ENCODE measurements at regions not wholly inside any gene's neighbourhood (a gene's known extent, or its start where the extent isn't known, plus 50 kb on each side); places are given as distances from the start of the nearest gene placed in this dataset.
"Not testable (repeated sequence)": the region's sequence is repeated elsewhere in the genome, so short reads cannot be mapped to it uniquely, and the experiment has no call there.

DNA sequence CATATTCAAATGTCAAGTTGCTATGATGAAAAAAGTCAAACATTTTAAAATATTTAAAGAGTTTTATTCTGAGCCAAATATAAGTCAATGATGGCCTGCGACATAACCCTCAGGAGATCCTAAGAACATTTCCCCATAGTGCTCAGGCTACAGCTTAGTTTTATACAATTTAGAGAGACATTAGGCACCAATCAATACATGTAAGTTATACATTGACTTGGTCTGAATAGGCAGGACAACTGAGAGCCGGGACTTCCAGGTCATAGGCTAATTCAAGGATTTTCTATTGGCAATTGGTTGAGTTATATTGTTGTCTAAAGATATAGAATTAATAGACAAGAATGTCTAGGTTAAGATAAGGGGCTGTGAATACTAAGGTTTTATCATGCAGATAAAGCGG is 64.5 kb downstream of the UGT2B28 start:
- H3K4me1 ChIP-seq; POLR2A ChIA-PET; H3K4me2 ChIP-seq; H3K9me3 ChIP-seq; FAIRE-seq; CTCF ChIA-PET; H3K4me3 ChIP-seq; DNase-seq (ENCODE audit: low read depth in 1 of 2, low spot score in 1 of 2); ATAC-seq; H3K27ac ChIP-seq: not testable (repeated sequence)
- WGBS (ENCODE audit: missing lambda C conversion rate): 78% methylated on average over 3 of the region's 3 CpGs

DNA sequence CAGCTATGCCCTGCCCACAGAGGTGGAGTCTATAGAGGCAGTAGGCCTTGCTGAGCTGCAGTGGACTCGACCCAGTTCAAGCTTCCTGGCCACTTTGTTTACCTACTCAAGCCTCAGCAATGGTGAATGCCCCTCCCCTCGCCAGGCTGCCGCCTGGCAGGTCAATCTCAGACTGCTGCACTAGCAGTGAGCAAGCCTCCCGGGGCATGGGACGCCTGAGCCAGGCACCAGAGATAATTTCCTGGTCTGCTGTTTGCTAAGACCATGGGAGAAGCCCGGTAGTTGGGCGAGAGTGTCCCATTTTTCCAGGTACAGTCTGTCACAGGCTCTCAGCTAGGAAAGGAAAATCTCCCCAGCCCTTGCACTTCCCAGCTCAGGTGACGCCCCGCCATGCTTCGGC is 68.5 kb downstream of the UGT2B28 start:
- H3K4me3 ChIP-seq; CTCF ChIA-PET; FAIRE-seq; H3K4me1 ChIP-seq; POLR2A ChIA-PET; H3K4me2 ChIP-seq; H3K27ac ChIP-seq; DNase-seq (ENCODE audit: low read depth in 1 of 2, low spot score in 1 of 2); ATAC-seq; H3K9me3 ChIP-seq: not testable (repeated sequence)
- no CpG with 5 or more reads among the region's 10 CpGs for WGBS (ENCODE audit: missing lambda C conversion rate)

DNA sequence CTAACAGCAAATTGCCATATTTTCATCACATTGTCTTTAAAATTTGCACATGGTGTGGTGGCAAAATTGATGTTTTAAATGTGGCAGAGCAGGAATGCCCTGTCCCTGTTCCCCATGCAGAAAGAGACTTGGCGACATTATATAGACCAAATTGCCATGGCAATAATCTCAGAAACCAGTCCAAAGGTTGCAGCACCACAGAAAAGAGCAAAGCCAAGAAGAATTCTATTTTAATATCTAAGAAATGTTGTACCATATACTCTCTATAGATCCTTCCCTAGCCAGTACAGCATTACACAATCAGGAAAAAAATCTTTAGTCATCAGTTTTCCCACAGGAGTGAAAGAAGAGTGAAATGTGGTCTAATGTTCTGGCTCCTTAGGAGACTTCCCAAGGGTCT is 80.0 kb downstream of the UGT2B28 start:
- Histone ChIP-seq H3K4me2 (no peak overlapping the region), H3K27ac (no peak overlapping the region), H3K4me1 (no peaks in the 10 kb centered on the region), H3K4me3 (no peak overlapping the region), H3K9me3 (no peaks in the 10 kb centered on the region)
- POLR2A ChIA-PET: no interaction called here
- ATAC-seq (no peak), FAIRE-seq (no peak), DNase-seq (ENCODE audit: low read depth in 1 of 2, low spot score in 1 of 2) (no peak)
- TF ChIP-seq, protein P1, sequence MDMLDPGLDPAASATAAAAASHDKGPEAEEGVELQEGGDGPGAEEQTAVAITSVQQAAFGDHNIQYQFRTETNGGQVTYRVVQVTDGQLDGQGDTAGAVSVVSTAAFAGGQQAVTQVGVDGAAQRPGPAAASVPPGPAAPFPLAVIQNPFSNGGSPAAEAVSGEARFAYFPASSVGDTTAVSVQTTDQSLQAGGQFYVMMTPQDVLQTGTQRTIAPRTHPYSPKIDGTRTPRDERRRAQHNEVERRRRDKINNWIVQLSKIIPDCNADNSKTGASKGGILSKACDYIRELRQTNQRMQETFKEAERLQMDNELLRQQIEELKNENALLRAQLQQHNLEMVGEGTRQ (IDR thresholded peaks at IDR 0.05): no peak
- TF ChIP-seq RCOR1 (IDR thresholded peaks at IDR 0.05; ENCODE audit: low read depth, low read length) (no peak), CEBPB (IDR thresholded peaks at IDR 0.05) (no peak), ZC3H11A (IDR thresholded peaks at IDR 0.05) (no peak), BHLHE40 (IDR thresholded peaks at IDR 0.05; ENCODE audit: low read depth, low read length) (no peak), ZFP36 (IDR thresholded peaks at IDR 0.05; ENCODE audit: borderline replicate concordance, partially characterized antibody) (no peak), GATA3 (IDR thresholded peaks at IDR 0.05; ENCODE audit: borderline replicate concordance) (no peak)
- TF ChIP-seq, protein P2, sequence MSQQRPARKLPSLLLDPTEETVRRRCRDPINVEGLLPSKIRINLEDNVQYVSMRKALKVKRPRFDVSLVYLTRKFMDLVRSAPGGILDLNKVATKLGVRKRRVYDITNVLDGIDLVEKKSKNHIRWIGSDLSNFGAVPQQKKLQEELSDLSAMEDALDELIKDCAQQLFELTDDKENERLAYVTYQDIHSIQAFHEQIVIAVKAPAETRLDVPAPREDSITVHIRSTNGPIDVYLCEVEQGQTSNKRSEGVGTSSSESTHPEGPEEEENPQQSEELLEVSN (IDR thresholded peaks at IDR 0.05; ENCODE audit: borderline replicate concordance, low read depth): no peak
- TF ChIP-seq, protein P3, sequence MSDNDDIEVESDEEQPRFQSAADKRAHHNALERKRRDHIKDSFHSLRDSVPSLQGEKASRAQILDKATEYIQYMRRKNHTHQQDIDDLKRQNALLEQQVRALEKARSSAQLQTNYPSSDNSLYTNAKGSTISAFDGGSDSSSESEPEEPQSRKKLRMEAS (IDR thresholded peaks at IDR 0.05): no peak
- CTCF ChIA-PET: no interaction called here
- 69% methylated on average over 1 of the region's 1 CpG for WGBS (ENCODE audit: missing lambda C conversion rate)

DNA sequence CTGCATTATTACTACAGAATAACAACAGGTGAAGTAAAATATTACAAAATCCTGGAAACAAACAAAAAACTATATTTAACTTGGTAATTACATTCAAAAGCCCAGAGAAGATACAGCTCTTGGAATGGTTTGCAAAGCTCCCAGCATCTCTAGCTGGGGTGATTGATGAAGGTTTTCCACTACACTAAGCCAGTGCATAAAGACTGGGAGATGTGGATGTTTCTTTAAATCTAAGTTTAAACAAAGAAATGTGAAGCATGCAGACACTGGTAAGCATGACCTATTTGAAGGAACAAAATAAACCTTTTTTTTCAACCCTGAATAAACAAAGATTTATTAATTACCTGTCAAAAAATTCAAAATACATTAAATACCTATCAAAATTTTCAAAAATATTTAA is 80.5 kb downstream of the UGT2B28 start:
- H3K9me3 ChIP-seq; H3K4me2 ChIP-seq; ATAC-seq; FAIRE-seq; H3K27ac ChIP-seq; H3K4me3 ChIP-seq; DNase-seq (ENCODE audit: low read depth in 1 of 2, low spot score in 1 of 2); CTCF ChIA-PET; H3K4me1 ChIP-seq; POLR2A ChIA-PET: not testable (repeated sequence)

DNA sequence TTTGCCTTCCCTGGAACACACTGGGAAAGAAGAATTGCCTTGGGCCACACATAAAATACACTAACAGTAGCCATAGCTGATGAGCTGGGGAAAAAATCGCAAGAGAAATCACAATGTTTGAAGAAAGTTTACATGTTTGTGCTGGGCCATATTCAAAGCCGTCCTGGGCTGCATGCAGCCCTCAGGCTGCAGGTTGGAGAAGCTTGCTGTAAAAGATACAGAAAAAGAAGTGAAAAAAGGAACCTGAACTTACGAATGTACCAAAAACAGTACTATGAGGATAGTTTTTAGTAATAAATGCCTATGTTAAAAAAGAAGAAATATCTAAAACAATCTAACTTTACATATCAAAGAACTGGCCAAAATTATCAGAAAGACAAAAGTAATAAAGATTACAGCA is 82.1 kb downstream of the UGT2B28 start:
- WGBS (ENCODE audit: missing lambda C conversion rate): 45% methylated on average over 3 of the region's 3 CpGs

DNA sequence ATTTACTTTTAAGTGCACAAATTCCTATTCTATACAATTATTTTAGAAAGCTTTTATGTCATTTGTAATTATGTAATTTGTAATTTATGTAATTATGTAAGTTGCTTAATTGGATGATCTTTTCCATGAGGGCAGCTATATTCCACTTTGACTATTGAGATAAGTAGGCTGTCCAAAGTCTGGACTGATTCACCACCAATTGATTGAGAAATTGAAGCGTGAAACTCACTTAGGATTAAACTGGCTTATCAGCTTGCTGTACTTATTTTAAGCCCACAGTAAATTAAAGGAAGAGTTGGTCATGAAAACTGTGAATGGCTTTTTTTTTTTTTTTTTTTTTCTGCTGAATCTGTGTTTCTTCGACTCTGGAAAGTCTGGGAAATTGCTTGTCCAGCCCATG is 87.4 kb downstream of the UGT2B28 start:
- H3K27ac ChIP-seq; CTCF ChIA-PET; H3K4me1 ChIP-seq; H3K9me3 ChIP-seq; DNase-seq (ENCODE audit: low read depth in 1 of 2, low spot score in 1 of 2); H3K4me3 ChIP-seq; ATAC-seq; FAIRE-seq; POLR2A ChIA-PET; H3K4me2 ChIP-seq: not testable (repeated sequence)
- 56% methylated on average over 1 of the region's 2 CpGs for WGBS (ENCODE audit: missing lambda C conversion rate)

More for the DNA sequence above, 82.1 kb downstream of the UGT2B28 start:
- POLR2A ChIA-PET: no interaction called here
- H3K4me2 ChIP-seq: no peak overlapping the region
- no peak overlapping the region for H3K4me3 ChIP-seq
- CTCF ChIA-PET: no interaction called here
- no peak overlapping the region for H3K27ac ChIP-seq
- no peaks in the 10 kb centered on the region for H3K4me1 ChIP-seq
- TF ChIP-seq JUN (IDR thresholded peaks at IDR 0.05): no peak
- TF ChIP-seq, protein P4, sequence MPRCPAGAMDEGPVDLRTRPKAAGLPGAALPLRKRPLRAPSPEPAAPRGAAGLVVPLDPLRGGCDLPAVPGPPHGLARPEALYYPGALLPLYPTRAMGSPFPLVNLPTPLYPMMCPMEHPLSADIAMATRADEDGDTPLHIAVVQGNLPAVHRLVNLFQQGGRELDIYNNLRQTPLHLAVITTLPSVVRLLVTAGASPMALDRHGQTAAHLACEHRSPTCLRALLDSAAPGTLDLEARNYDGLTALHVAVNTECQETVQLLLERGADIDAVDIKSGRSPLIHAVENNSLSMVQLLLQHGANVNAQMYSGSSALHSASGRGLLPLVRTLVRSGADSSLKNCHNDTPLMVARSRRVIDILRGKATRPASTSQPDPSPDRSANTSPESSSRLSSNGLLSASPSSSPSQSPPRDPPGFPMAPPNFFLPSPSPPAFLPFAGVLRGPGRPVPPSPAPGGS (IDR thresholded peaks at IDR 0.05): no peak
- no peak for TF ChIP-seq SMC3 (IDR thresholded peaks at IDR 0.05)
- TF ChIP-seq NPAS2 (CRISPR knock-in tag; IDR thresholded peaks at IDR 0.05; ENCODE audit: borderline replicate concordance): no peak
- no peak for TF ChIP-seq KDM1A (IDR thresholded peaks at IDR 0.05; ENCODE audit: low read depth)
- no peak for TF ChIP-seq FOSL2 (IDR thresholded peaks at IDR 0.05)
- no peak for TF ChIP-seq FOSL2 (CRISPR knock-in tag; IDR thresholded peaks at IDR 0.05)
- no peak for TF ChIP-seq RNF2 (IDR thresholded peaks at IDR 0.05; ENCODE audit: borderline replicate concordance, low read depth)
- no peak for TF ChIP-seq PHF8 (IDR thresholded peaks at IDR 0.05; ENCODE audit: borderline replicate concordance, low read depth)
- no peak for TF ChIP-seq EP300 (IDR thresholded peaks at IDR 0.05)
- TF ChIP-seq ESRRA (IDR thresholded peaks at IDR 0.05; ENCODE audit: borderline replicate concordance, low read length): no peak
- TF ChIP-seq CBX8 (IDR thresholded peaks at IDR 0.05): no peak
- TF ChIP-seq CHD2 (IDR thresholded peaks at IDR 0.05; ENCODE audit: low read length, partially characterized antibody): no peak
- TF ChIP-seq EHMT2 (IDR thresholded peaks at IDR 0.05; ENCODE audit: low read depth): no peak
- H3K9me3 ChIP-seq: no peaks in the 10 kb centered on the region
- ATAC-seq: no peak
- no peak for DNase-seq (ENCODE audit: low read depth in 1 of 2, low spot score in 1 of 2)
- no peak for FAIRE-seq

Data from A549 (cell line).